ENCODE measurements at regions not wholly inside any gene's neighbourhood (a gene's known extent, or its start where the extent isn't known, plus 50 kb on each side); places are given as distances from the start of the nearest gene placed in this dataset.

DNA sequence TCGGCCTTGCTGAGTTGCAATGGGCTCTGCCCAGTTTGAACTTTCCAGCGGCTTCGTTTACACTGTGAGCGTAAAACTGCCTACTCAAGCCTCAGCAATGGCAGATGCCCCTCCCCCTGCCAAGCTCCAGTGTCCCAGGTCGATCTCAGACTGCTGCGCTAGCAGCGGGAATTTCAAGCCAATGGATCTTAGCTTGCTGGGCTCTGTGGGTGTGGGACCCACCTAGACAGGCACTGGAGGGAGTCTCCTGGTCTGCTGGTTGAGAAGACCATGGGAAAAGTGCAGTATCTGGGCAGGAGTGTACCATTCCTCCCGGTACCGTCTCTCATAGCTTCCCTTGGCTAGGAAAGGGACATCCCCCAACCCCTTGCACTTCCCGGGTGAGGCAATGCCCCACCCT is 88.2 kb downstream of the KLHL28 start:
- no peak for ATAC-seq
- H3K36me3 ChIP-seq: no peaks in the 10 kb centered on the region
- H3K4me1 ChIP-seq: no peaks in the 10 kb centered on the region
- TF ChIP-seq, protein P1, sequence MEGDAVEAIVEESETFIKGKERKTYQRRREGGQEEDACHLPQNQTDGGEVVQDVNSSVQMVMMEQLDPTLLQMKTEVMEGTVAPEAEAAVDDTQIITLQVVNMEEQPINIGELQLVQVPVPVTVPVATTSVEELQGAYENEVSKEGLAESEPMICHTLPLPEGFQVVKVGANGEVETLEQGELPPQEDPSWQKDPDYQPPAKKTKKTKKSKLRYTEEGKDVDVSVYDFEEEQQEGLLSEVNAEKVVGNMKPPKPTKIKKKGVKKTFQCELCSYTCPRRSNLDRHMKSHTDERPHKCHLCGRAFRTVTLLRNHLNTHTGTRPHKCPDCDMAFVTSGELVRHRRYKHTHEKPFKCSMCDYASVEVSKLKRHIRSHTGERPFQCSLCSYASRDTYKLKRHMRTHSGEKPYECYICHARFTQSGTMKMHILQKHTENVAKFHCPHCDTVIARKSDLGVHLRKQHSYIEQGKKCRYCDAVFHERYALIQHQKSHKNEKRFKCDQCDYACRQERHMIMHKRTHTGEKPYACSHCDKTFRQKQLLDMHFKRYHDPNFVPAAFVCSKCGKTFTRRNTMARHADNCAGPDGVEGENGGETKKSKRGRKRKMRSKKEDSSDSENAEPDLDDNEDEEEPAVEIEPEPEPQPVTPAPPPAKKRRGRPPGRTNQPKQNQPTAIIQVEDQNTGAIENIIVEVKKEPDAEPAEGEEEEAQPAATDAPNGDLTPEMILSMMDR (IDR thresholded peaks at IDR 0.05): no peak
- no peak overlapping the region for H3K27ac ChIP-seq
- no peak for DNase-seq
- H3K4me3 ChIP-seq: no peak overlapping the region
- 64 to 67% methylated on average over 10 of the region's 10 CpGs for WGBS, 2 donors
- peaks cover 0 to 16% (median 0%) of the 10 kb centered on the region in 11 donors for H3K9me3 ChIP-seq
- H3K27me3 ChIP-seq: no peaks in the 10 kb centered on the region
- intact Hi-C loops (cut with DNase I): no loop called here

DNA sequence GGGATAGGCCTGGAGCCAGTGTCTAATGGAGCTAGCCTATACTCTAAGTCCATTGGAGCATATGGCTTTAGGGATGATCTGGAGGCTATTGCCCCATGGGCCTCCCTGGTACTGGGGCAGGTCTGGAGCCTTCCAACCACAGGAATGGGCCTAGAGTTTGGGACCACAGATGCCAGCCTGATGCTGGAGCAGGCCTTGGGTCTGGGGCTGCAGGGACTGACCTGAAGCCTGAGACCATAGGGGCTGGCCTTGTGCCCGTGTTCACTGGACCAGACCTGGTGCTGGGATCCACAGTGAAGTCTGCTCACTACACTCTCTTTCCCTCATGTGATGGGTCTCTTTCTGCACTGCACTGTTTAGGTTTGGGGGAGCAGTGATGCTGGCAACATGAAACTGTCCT is 95.0 kb downstream of the KLHL28 start:
- Histone ChIP-seq H3K27me3 (no peaks in the 10 kb centered on the region), H3K36me3 (no peaks in the 10 kb centered on the region), H3K4me1 (no peaks in the 10 kb centered on the region), H3K4me3 (no peak overlapping the region), H3K9me3 (peaks cover 0 to 16% (median 0%) of the 10 kb centered on the region in 11 donors), H3K27ac (no peak overlapping the region)
- ATAC-seq: no peak
- 86 to 93% methylated on average over 1 of the region's 1 CpG for WGBS, 2 donors
- intact Hi-C loops (cut with DNase I): no loop called here
- DNase-seq: no peak
- TF ChIP-seq, protein P1 (IDR thresholded peaks at IDR 0.05): no peak

DNA sequence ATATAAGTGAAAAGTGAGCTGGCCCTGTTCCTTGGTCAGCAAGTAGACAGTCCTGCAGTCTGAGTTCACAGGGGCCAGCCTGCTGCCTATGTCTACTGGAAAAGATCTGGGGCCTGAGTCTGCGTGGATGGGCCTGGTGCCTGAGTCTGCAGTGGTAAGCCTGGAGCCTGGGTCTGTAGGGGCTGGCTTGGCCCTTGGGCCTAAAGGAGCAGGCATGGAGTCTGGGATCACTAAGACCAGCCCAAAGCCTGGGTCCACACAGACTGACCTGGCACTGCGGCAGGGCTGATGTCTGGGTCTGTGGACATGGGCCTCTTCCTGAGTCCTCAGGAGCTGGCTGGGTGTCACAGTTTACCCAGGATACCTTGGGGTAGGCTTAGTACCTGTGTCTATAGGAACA is 95.4 kb downstream of the KLHL28 start:
- Histone ChIP-seq H3K36me3 (no peaks in the 10 kb centered on the region), H3K4me3 (no peak overlapping the region), H3K4me1 (no peaks in the 10 kb centered on the region), H3K9me3 (peaks cover 0 to 13% (median 0%) of the 10 kb centered on the region in 11 donors), H3K27me3 (no peaks in the 10 kb centered on the region), H3K27ac (no peak overlapping the region)
- WGBS, 2 donors: 88 to 98% methylated on average over 2 of the region's 2 CpGs
- ATAC-seq: no peak
- TF ChIP-seq, protein P1 (IDR thresholded peaks at IDR 0.05): no peak
- intact Hi-C loops (cut with DNase I): no loop called here
- DNase-seq: no peak

DNA sequence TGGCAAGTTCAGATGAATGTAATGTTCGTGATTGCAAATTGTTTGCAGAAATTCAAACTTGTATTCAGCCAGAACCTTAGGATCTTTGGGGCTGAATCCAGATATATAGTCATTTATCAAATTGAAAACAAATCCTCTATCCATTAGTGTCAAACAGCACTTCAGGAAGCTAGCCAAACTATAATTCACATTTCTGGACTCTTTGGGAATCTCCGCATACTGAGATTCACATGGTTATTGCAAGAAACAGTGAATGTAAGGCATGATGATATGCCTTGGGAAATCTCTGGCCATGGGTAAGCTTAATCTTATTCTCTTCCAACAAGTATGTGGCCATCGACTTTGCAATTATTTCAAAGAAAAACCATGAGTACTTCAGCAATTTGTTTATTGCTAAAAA is 98.5 kb downstream of the KLHL28 start:
- Histone ChIP-seq H3K9me3 (peaks cover 0 to 5% (median 0%) of the 10 kb centered on the region in 11 donors), H3K27ac (no peak overlapping the region), H3K27me3 (no peaks in the 10 kb centered on the region), H3K36me3 (no peaks in the 10 kb centered on the region), H3K4me1 (no peaks in the 10 kb centered on the region), H3K4me3 (no peak overlapping the region)
- TF ChIP-seq, protein P1 (IDR thresholded peaks at IDR 0.05): no peak
- ATAC-seq: no peak
- 72 to 78% methylated on average over 3 of the region's 3 CpGs for WGBS, 2 donors
- DNase-seq: no peak
- intact Hi-C loops (cut with DNase I): no loop called here

All from heart right ventricle (tissue), 16 donors.